ENCODE measurements at regions not wholly inside any gene's neighbourhood (a gene's known extent, or its start where the extent isn't known, plus 50 kb on each side); places are given as distances from the start of the nearest gene placed in this dataset.

- TF ChIP-seq CTCF (IDR thresholded peaks at IDR 0.05), result no peak
- TF ChIP-seq POLR2A (IDR thresholded peaks at IDR 0.05), result no peak
These were observed 64.2 kb upstream of the GNAI1 start for GRCh38 chr7:80070391-80070790.

Data from right lobe of liver (tissue), 4 donors.